ENCODE measurements at regions not wholly inside any gene's neighbourhood (a gene's known extent, or its start where the extent isn't known, plus 50 kb on each side); places are given as distances from the start of the nearest gene placed in this dataset.

GRCh38 chr5:57690724-57691123 is 208.1 kb upstream of the ACTBL2 start:
- Mint-ChIP-seq H3K36me3 (ENCODE audit: low read depth) (no peaks in the 10 kb centered on the region), H3K9me3 (no peaks in the 10 kb centered on the region), H3K27me3 (peaks cover 15% of the 10 kb centered on the region), H3K4me3 (no peak overlapping the region), H3K4me1 (peaks cover 8% of the 10 kb centered on the region), H3K27ac (no peak overlapping the region)
- no peak for ATAC-seq (replicated peaks)

GRCh38 chr5:57687596-57687995 is 205.0 kb upstream of the ACTBL2 start:
- Mint-ChIP-seq H3K9me3 (no peaks in the 10 kb centered on the region), H3K27me3 (peaks cover 20% of the 10 kb centered on the region), H3K36me3 (ENCODE audit: low read depth) (no peaks in the 10 kb centered on the region), H3K4me1 (no peaks in the 10 kb centered on the region), H3K4me3 (no peak overlapping the region), H3K27ac (no peak overlapping the region)
- no peak for ATAC-seq (replicated peaks)

- peaks cover 19% of the 10 kb centered on the region for H3K27me3 Mint-ChIP-seq
- H3K27ac Mint-ChIP-seq, result no peak overlapping the region
- H3K4me3 Mint-ChIP-seq, result no peak overlapping the region
- ATAC-seq (replicated peaks), result no peak
- H3K36me3 Mint-ChIP-seq (ENCODE audit: low read depth), result no peaks in the 10 kb centered on the region
- no peaks in the 10 kb centered on the region for H3K4me1 Mint-ChIP-seq
- no peaks in the 10 kb centered on the region for H3K9me3 Mint-ChIP-seq
Measured at GRCh38 chr5:57685516-57686255, 203.1 kb upstream of the ACTBL2 start.

GRCh38 chr5:57684299-57684702 is 201.7 kb upstream of the ACTBL2 start:
- Mint-ChIP-seq H3K9me3 (no peaks in the 10 kb centered on the region), H3K36me3 (ENCODE audit: low read depth) (no peaks in the 10 kb centered on the region), H3K27ac (no peak overlapping the region), H3K4me3 (no peak overlapping the region), H3K27me3 (peaks cover 13% of the 10 kb centered on the region), H3K4me1 (no peaks in the 10 kb centered on the region)
- no peak for ATAC-seq (replicated peaks)

- H3K9me3 Mint-ChIP-seq, result no peaks in the 10 kb centered on the region
- H3K27me3 Mint-ChIP-seq, result peaks cover 8% of the 10 kb centered on the region
- no peak for ATAC-seq (replicated peaks)
- H3K27ac Mint-ChIP-seq, result no peak overlapping the region
- H3K4me1 Mint-ChIP-seq, result no peaks in the 10 kb centered on the region
- no peaks in the 10 kb centered on the region for H3K36me3 Mint-ChIP-seq (ENCODE audit: low read depth)
- H3K4me3 Mint-ChIP-seq, result no peak overlapping the region
Measured at GRCh38 chr5:57683036-57683630, 200.5 kb upstream of the ACTBL2 start.

GRCh38 chr5:57681942-57682341 is 199.3 kb upstream of the ACTBL2 start:
- no peak overlapping the region for H3K4me3 Mint-ChIP-seq
- H3K4me1 Mint-ChIP-seq, result no peaks in the 10 kb centered on the region
- no peak for ATAC-seq (replicated peaks)
- peaks cover 8% of the 10 kb centered on the region for H3K27me3 Mint-ChIP-seq
- H3K27ac Mint-ChIP-seq, result no peak overlapping the region
- H3K9me3 Mint-ChIP-seq, result no peaks in the 10 kb centered on the region
- H3K36me3 Mint-ChIP-seq (ENCODE audit: low read depth), result no peaks in the 10 kb centered on the region

GRCh38 chr5:57680686-57681085 is 198.1 kb upstream of the ACTBL2 start:
- Mint-ChIP-seq H3K9me3 (no peaks in the 10 kb centered on the region), H3K36me3 (ENCODE audit: low read depth) (no peaks in the 10 kb centered on the region), H3K4me1 (no peaks in the 10 kb centered on the region), H3K27me3 (peaks cover 8% of the 10 kb centered on the region), H3K27ac (no peak overlapping the region), H3K4me3 (no peak overlapping the region)
- ATAC-seq (replicated peaks), result no peak

GRCh38 chr5:57677235-57677634 is 194.6 kb upstream of the ACTBL2 start:
- no peaks in the 10 kb centered on the region for H3K4me1 Mint-ChIP-seq
- peaks cover 3% of the 10 kb centered on the region for H3K27me3 Mint-ChIP-seq
- ATAC-seq (replicated peaks), result no peak
- no peak overlapping the region for H3K27ac Mint-ChIP-seq
- H3K36me3 Mint-ChIP-seq (ENCODE audit: low read depth), result no peaks in the 10 kb centered on the region
- H3K9me3 Mint-ChIP-seq, result no peaks in the 10 kb centered on the region
- no peak overlapping the region for H3K4me3 Mint-ChIP-seq

- Mint-ChIP-seq H3K27me3 (no peaks in the 10 kb centered on the region), H3K9me3 (no peaks in the 10 kb centered on the region), H3K27ac (no peak overlapping the region), H3K36me3 (ENCODE audit: low read depth) (no peaks in the 10 kb centered on the region), H3K4me3 (no peak overlapping the region), H3K4me1 (no peaks in the 10 kb centered on the region)
- ATAC-seq (replicated peaks), result no peak
Measured at GRCh38 chr5:57676222-57677098, 193.8 kb upstream of the ACTBL2 start.

- no peaks in the 10 kb centered on the region for H3K9me3 Mint-ChIP-seq
Measured at GRCh38 chr5:57675236-57675635, 192.6 kb upstream of the ACTBL2 start.

GRCh38 chr5:57671371-57671770 is 188.8 kb upstream of the ACTBL2 start:
- no peaks in the 10 kb centered on the region for H3K4me1 Mint-ChIP-seq
- no peak for ATAC-seq (replicated peaks)
- no peaks in the 10 kb centered on the region for H3K9me3 Mint-ChIP-seq
- H3K27ac Mint-ChIP-seq, result no peak overlapping the region
- no peak overlapping the region for H3K4me3 Mint-ChIP-seq
- no peaks in the 10 kb centered on the region for H3K36me3 Mint-ChIP-seq (ENCODE audit: low read depth)
- H3K27me3 Mint-ChIP-seq, result no peaks in the 10 kb centered on the region

More at GRCh38 chr5:57675236-57675635, 192.6 kb upstream of the ACTBL2 start:
- H3K27me3 Mint-ChIP-seq, result no peaks in the 10 kb centered on the region
- H3K4me1 Mint-ChIP-seq, result no peaks in the 10 kb centered on the region
- H3K4me3 Mint-ChIP-seq, result no peak overlapping the region
- no peak overlapping the region for H3K27ac Mint-ChIP-seq
- ATAC-seq (replicated peaks), result no peak
- no peaks in the 10 kb centered on the region for H3K36me3 Mint-ChIP-seq (ENCODE audit: low read depth)

GRCh38 chr5:57666582-57666981 is 184.0 kb upstream of the ACTBL2 start:
- no peak for ATAC-seq (replicated peaks)
- H3K36me3 Mint-ChIP-seq (ENCODE audit: low read depth), result no peaks in the 10 kb centered on the region
- H3K9me3 Mint-ChIP-seq, result no peaks in the 10 kb centered on the region
- no peak overlapping the region for H3K4me3 Mint-ChIP-seq
- H3K27me3 Mint-ChIP-seq, result peaks cover 17% of the 10 kb centered on the region
- no peaks in the 10 kb centered on the region for H3K4me1 Mint-ChIP-seq
- no peak overlapping the region for H3K27ac Mint-ChIP-seq

GRCh38 chr5:57665146-57665936 is 182.7 kb upstream of the ACTBL2 start:
- no peaks in the 10 kb centered on the region for H3K9me3 Mint-ChIP-seq
- ATAC-seq (replicated peaks), result peak; percentile 67

GRCh38 chr5:57664700-57665099 is 182.1 kb upstream of the ACTBL2 start:
- Mint-ChIP-seq H3K27ac (no peak overlapping the region), H3K9me3 (no peaks in the 10 kb centered on the region), H3K36me3 (ENCODE audit: low read depth) (no peaks in the 10 kb centered on the region), H3K4me1 (no peaks in the 10 kb centered on the region), H3K4me3 (no peak overlapping the region), H3K27me3 (peaks cover 20% of the 10 kb centered on the region)
- ATAC-seq (replicated peaks), result no peak

More at GRCh38 chr5:57665146-57665936, 182.7 kb upstream of the ACTBL2 start:
- Mint-ChIP-seq H3K36me3 (ENCODE audit: low read depth) (no peaks in the 10 kb centered on the region), H3K4me3 (no peak overlapping the region), H3K27ac (no peak overlapping the region), H3K4me1 (no peaks in the 10 kb centered on the region), H3K27me3 (peaks cover 20% of the 10 kb centered on the region)
